RWPE2 (cell line): ENCODE measurements at regions not wholly inside any gene's neighbourhood (a gene's known extent, or its start where the extent isn't known, plus 50 kb on each side); places are given as distances from the start of the nearest gene placed in this dataset.

Source experiments
- ATAC-seq: fragments of 200-7000 bp; cut with Tn5 transposase; 3 replicates; pipeline ENCODE4 v1.9.1; 2021; ENCODE audit warnings: low read depth
- DNase-seq: peaks from one replicate; pipeline ENCODE4 v3.0.0-alpha.2; 2020; ENCODE audit warnings: low spot score
- H3K27ac ChIP-seq: fragments of 450-650 bp; 2 replicates; pipeline ENCODE4 v1.5.1; 2017; ENCODE audit warnings: mild to moderate bottlenecking; ENCODE audit not compliant: poor library complexity, severe bottlenecking
- H3K27me3 ChIP-seq: fragments of 250-450 bp; sonication (Bioruptor Pico); 2 replicates; pipeline ENCODE4 v1.5.1; 2021; ENCODE audit warnings: mild to moderate bottlenecking, moderate library complexity; ENCODE audit not compliant: insufficient read depth, poor library complexity, severe bottlenecking
- H3K36me3 ChIP-seq: fragments of 250-450 bp; sonication (Bioruptor Pico); 2 replicates; pipeline ENCODE4 v1.5.1; 2020; ENCODE audit warnings: low read depth, mild to moderate bottlenecking, moderate library complexity
- H3K4me1 ChIP-seq: fragments of 250-450 bp; sonication (Bioruptor Pico); 2 replicates; pipeline ENCODE4 v1.5.1; 2021; ENCODE audit warnings: mild to moderate bottlenecking, moderate library complexity; ENCODE audit not compliant: insufficient read depth, poor library complexity, severe bottlenecking
- H3K4me3 ChIP-seq: fragments of 250-450 bp; sonication (Bioruptor Pico); 2 replicates; pipeline ENCODE4 v1.5.1; 2021; ENCODE audit warnings: mild to moderate bottlenecking, moderate library complexity; ENCODE audit not compliant: severe bottlenecking
- H3K9me3 ChIP-seq: fragments of 250-450 bp; sonication (Bioruptor Pico); 2 replicates; pipeline ENCODE4 v1.5.1; 2021; ENCODE audit warnings: mild to moderate bottlenecking, moderate library complexity; ENCODE audit not compliant: severe bottlenecking
- CTCF ChIP-seq: fragments of 450-650 bp; IDR thresholded peaks from one replicate; pipeline ENCODE4 v1.5.1; 2017; ENCODE audit warnings: mild to moderate bottlenecking, moderate library complexity; ENCODE audit not compliant: poor library complexity, severe bottlenecking

GRCh38 chrX:40243755-40244515 is 146.2 kb upstream of the BCOR start:
- ATAC-seq = no peak
- Histone ChIP-seq H3K4me1 (no peaks in the 10 kb centered on the region), H3K9me3 (no peaks in the 10 kb centered on the region), H3K27ac (no peak overlapping the region), H3K4me3 (no peak overlapping the region), H3K36me3 (no peaks in the 10 kb centered on the region), H3K27me3 (no peaks in the 10 kb centered on the region)
- TF ChIP-seq CTCF = no peak
- DNase-seq = no peak

GRCh38 chrX:40240844-40241243 is 143.1 kb upstream of the BCOR start:
- no peaks in the 10 kb centered on the region for H3K36me3 ChIP-seq
- H3K27ac ChIP-seq = no peak overlapping the region
- H3K4me1 ChIP-seq = no peaks in the 10 kb centered on the region
- no peak for ATAC-seq
- H3K9me3 ChIP-seq = no peaks in the 10 kb centered on the region
- H3K27me3 ChIP-seq = no peaks in the 10 kb centered on the region
- no peak for TF ChIP-seq CTCF
- no peak for DNase-seq
- H3K4me3 ChIP-seq = no peak overlapping the region

- DNase-seq = no peak
Measured at GRCh38 chrX:40237731-40238178, 140.0 kb upstream of the BCOR start.

GRCh38 chrX:40230646-40231045 is 132.9 kb upstream of the BCOR start:
- TF ChIP-seq CTCF = no peak
- Histone ChIP-seq H3K4me3 (no peak overlapping the region), H3K4me1 (no peaks in the 10 kb centered on the region), H3K9me3 (no peaks in the 10 kb centered on the region), H3K36me3 (no peaks in the 10 kb centered on the region), H3K27ac (no peak overlapping the region), H3K27me3 (no peaks in the 10 kb centered on the region)
- no peak for ATAC-seq
- no peak for DNase-seq

More at GRCh38 chrX:40237731-40238178, 140.0 kb upstream of the BCOR start:
- no peaks in the 10 kb centered on the region for H3K36me3 ChIP-seq
- ATAC-seq = no peak
- H3K9me3 ChIP-seq = no peaks in the 10 kb centered on the region
- TF ChIP-seq CTCF = no peak
- H3K27ac ChIP-seq = no peak overlapping the region
- H3K4me1 ChIP-seq = no peaks in the 10 kb centered on the region
- H3K4me3 ChIP-seq = no peak overlapping the region
- H3K27me3 ChIP-seq = no peaks in the 10 kb centered on the region

GRCh38 chrX:40227125-40227524 is 129.4 kb upstream of the BCOR start:
- H3K4me3 ChIP-seq = no peak overlapping the region
- no peak for ATAC-seq
- H3K27ac ChIP-seq = no peak overlapping the region
- DNase-seq = no peak
- no peak for TF ChIP-seq CTCF
- no peaks in the 10 kb centered on the region for H3K36me3 ChIP-seq
- H3K27me3 ChIP-seq = no peaks in the 10 kb centered on the region
- no peaks in the 10 kb centered on the region for H3K9me3 ChIP-seq
- H3K4me1 ChIP-seq = no peaks in the 10 kb centered on the region
